ENCODE measurements at regions not wholly inside any gene's neighbourhood (a gene's known extent, or its start where the extent isn't known, plus 50 kb on each side); places are given as distances from the start of the nearest gene placed in this dataset.

- Histone ChIP-seq H3K4me1 (ENCODE audit: control insufficient read depth, insufficient read depth, low read length) (no peaks in the 10 kb centered on the region), H3K27ac (ENCODE audit: low read length) (no peak overlapping the region), H3K27me3 (ENCODE audit: control insufficient read depth, insufficient read depth, low read length) (no peaks in the 10 kb centered on the region), H3K36me3 (ENCODE audit: control insufficient read depth, insufficient read depth, low read length) (no peaks in the 10 kb centered on the region), H3K9me3 (ENCODE audit: control insufficient read depth, insufficient read depth, low read length) (no peaks in the 10 kb centered on the region), H3K4me3 (ENCODE audit: low read length) (no peak overlapping the region)
- WGBS (ENCODE audit: insufficient coverage, insufficient read length), result no CpG with 5 or more reads among the region's 2 CpGs
- DNase-seq (ENCODE audit: low read depth, low spot score), result no peak
Measured at GRCh38 chr4:133452678-133453077, 303.6 kb downstream of the PCDH10 start.

GRCh38 chr4:133450813-133451212 is 301.7 kb downstream of the PCDH10 start:
- DNase-seq (ENCODE audit: low read depth, low spot score), result no peak
- WGBS (ENCODE audit: insufficient coverage, insufficient read length), result no CpG with 5 or more reads among the region's 17 CpGs
- no peak overlapping the region for H3K4me3 ChIP-seq (ENCODE audit: low read length)
- no peak overlapping the region for H3K27ac ChIP-seq (ENCODE audit: low read length)
- H3K36me3 ChIP-seq (ENCODE audit: control insufficient read depth, insufficient read depth, low read length), result no peaks in the 10 kb centered on the region
- H3K9me3 ChIP-seq (ENCODE audit: control insufficient read depth, insufficient read depth, low read length), result no peaks in the 10 kb centered on the region
- no peaks in the 10 kb centered on the region for H3K27me3 ChIP-seq (ENCODE audit: control insufficient read depth, insufficient read depth, low read length)
- no peaks in the 10 kb centered on the region for H3K4me1 ChIP-seq (ENCODE audit: control insufficient read depth, insufficient read depth, low read length)

GRCh38 chr4:133440404-133440803 is 291.3 kb downstream of the PCDH10 start:
- no peak overlapping the region for H3K4me3 ChIP-seq (ENCODE audit: low read length)
- no peak for DNase-seq (ENCODE audit: low read depth, low spot score)
- no peaks in the 10 kb centered on the region for H3K4me1 ChIP-seq (ENCODE audit: control insufficient read depth, insufficient read depth, low read length)
- H3K9me3 ChIP-seq (ENCODE audit: control insufficient read depth, insufficient read depth, low read length), result no peaks in the 10 kb centered on the region
- no peak overlapping the region for H3K27ac ChIP-seq (ENCODE audit: low read length)
- H3K27me3 ChIP-seq (ENCODE audit: control insufficient read depth, insufficient read depth, low read length), result no peaks in the 10 kb centered on the region
- H3K36me3 ChIP-seq (ENCODE audit: control insufficient read depth, insufficient read depth, low read length), result no peaks in the 10 kb centered on the region

GRCh38 chr4:133439830-133440229 is 290.7 kb downstream of the PCDH10 start:
- WGBS (ENCODE audit: insufficient coverage, insufficient read length), result no CpG with 5 or more reads among the region's 2 CpGs
- H3K4me1 ChIP-seq (ENCODE audit: control insufficient read depth, insufficient read depth, low read length), result no peaks in the 10 kb centered on the region
- no peaks in the 10 kb centered on the region for H3K9me3 ChIP-seq (ENCODE audit: control insufficient read depth, insufficient read depth, low read length)
- no peak for DNase-seq (ENCODE audit: low read depth, low spot score)
- H3K36me3 ChIP-seq (ENCODE audit: control insufficient read depth, insufficient read depth, low read length), result no peaks in the 10 kb centered on the region
- no peak overlapping the region for H3K4me3 ChIP-seq (ENCODE audit: low read length)
- H3K27ac ChIP-seq (ENCODE audit: low read length), result no peak overlapping the region
- H3K27me3 ChIP-seq (ENCODE audit: control insufficient read depth, insufficient read depth, low read length), result no peaks in the 10 kb centered on the region

- WGBS (ENCODE audit: insufficient coverage, insufficient read length), result no CpG with 5 or more reads among the region's 4 CpGs
- H3K27ac ChIP-seq (ENCODE audit: low read length), result no peak overlapping the region
- no peak for DNase-seq (ENCODE audit: low read depth, low spot score)
- no peaks in the 10 kb centered on the region for H3K4me1 ChIP-seq (ENCODE audit: control insufficient read depth, insufficient read depth, low read length)
- no peaks in the 10 kb centered on the region for H3K36me3 ChIP-seq (ENCODE audit: control insufficient read depth, insufficient read depth, low read length)
- no peaks in the 10 kb centered on the region for H3K27me3 ChIP-seq (ENCODE audit: control insufficient read depth, insufficient read depth, low read length)
- no peak overlapping the region for H3K4me3 ChIP-seq (ENCODE audit: low read length)
- H3K9me3 ChIP-seq (ENCODE audit: control insufficient read depth, insufficient read depth, low read length), result no peaks in the 10 kb centered on the region
Measured at GRCh38 chr4:133424605-133425004, 275.5 kb downstream of the PCDH10 start.

GRCh38 chr4:133403913-133404312 is 254.8 kb downstream of the PCDH10 start:
- Histone ChIP-seq H3K27me3 (ENCODE audit: control insufficient read depth, insufficient read depth, low read length) (no peaks in the 10 kb centered on the region), H3K36me3 (ENCODE audit: control insufficient read depth, insufficient read depth, low read length) (no peaks in the 10 kb centered on the region), H3K4me3 (ENCODE audit: low read length) (no peak overlapping the region), H3K27ac (ENCODE audit: low read length) (no peak overlapping the region), H3K4me1 (ENCODE audit: control insufficient read depth, insufficient read depth, low read length) (no peaks in the 10 kb centered on the region), H3K9me3 (ENCODE audit: control insufficient read depth, insufficient read depth, low read length) (no peaks in the 10 kb centered on the region)
- no CpG with 5 or more reads among the region's 2 CpGs for WGBS (ENCODE audit: insufficient coverage, insufficient read length)
- no peak for DNase-seq (ENCODE audit: low read depth, low spot score)

- no peak for DNase-seq (ENCODE audit: low read depth, low spot score)
- no peak overlapping the region for H3K27ac ChIP-seq (ENCODE audit: low read length)
- WGBS (ENCODE audit: insufficient coverage, insufficient read length), result 100% methylated on average over 1 of the region's 1 CpG
- no peaks in the 10 kb centered on the region for H3K4me1 ChIP-seq (ENCODE audit: control insufficient read depth, insufficient read depth, low read length)
- H3K36me3 ChIP-seq (ENCODE audit: control insufficient read depth, insufficient read depth, low read length), result no peaks in the 10 kb centered on the region
- no peaks in the 10 kb centered on the region for H3K9me3 ChIP-seq (ENCODE audit: control insufficient read depth, insufficient read depth, low read length)
- no peak overlapping the region for H3K4me3 ChIP-seq (ENCODE audit: low read length)
- no peaks in the 10 kb centered on the region for H3K27me3 ChIP-seq (ENCODE audit: control insufficient read depth, insufficient read depth, low read length)
Measured at GRCh38 chr4:133402616-133403015, 253.5 kb downstream of the PCDH10 start.

- no peaks in the 10 kb centered on the region for H3K27me3 ChIP-seq (ENCODE audit: control insufficient read depth, insufficient read depth, low read length)
- DNase-seq (ENCODE audit: low read depth, low spot score), result no peak
- H3K4me3 ChIP-seq (ENCODE audit: low read length), result no peak overlapping the region
- H3K9me3 ChIP-seq (ENCODE audit: control insufficient read depth, insufficient read depth, low read length), result no peaks in the 10 kb centered on the region
- H3K4me1 ChIP-seq (ENCODE audit: control insufficient read depth, insufficient read depth, low read length), result no peaks in the 10 kb centered on the region
- no peak overlapping the region for H3K27ac ChIP-seq (ENCODE audit: low read length)
- WGBS (ENCODE audit: insufficient coverage, insufficient read length), result no CpG with 5 or more reads among the region's 7 CpGs
- H3K36me3 ChIP-seq (ENCODE audit: control insufficient read depth, insufficient read depth, low read length), result no peaks in the 10 kb centered on the region
Measured at GRCh38 chr4:133394971-133395627, 246.0 kb downstream of the PCDH10 start.

- no CpG with 5 or more reads among the region's 4 CpGs for whole genome bisulfite sequencing (ENCODE audit: insufficient coverage, insufficient read length)
- Histone ChIP-seq H3K4me1 (ENCODE audit: control insufficient read depth, insufficient read depth, low read length) (no peaks in the 10 kb centered on the region), H3K27me3 (ENCODE audit: control insufficient read depth, insufficient read depth, low read length) (no peaks in the 10 kb centered on the region), H3K36me3 (ENCODE audit: control insufficient read depth, insufficient read depth, low read length) (no peaks in the 10 kb centered on the region), H3K27ac (ENCODE audit: low read length) (no peak overlapping the region), H3K4me3 (ENCODE audit: low read length) (no peak overlapping the region), H3K9me3 (ENCODE audit: control insufficient read depth, insufficient read depth, low read length) (no peaks in the 10 kb centered on the region)
- no peak for DNase-seq (ENCODE audit: low read depth, low spot score)
Measured at GRCh38 chr4:133390198-133390855, 241.2 kb downstream of the PCDH10 start.

- WGBS (ENCODE audit: insufficient coverage, insufficient read length), result no CpG with 5 or more reads among the region's 3 CpGs
Measured at GRCh38 chr4:133389029-133389428, 239.9 kb downstream of the PCDH10 start.

More at GRCh38 chr4:133389029-133389428, 239.9 kb downstream of the PCDH10 start:
- DNase-seq (ENCODE audit: low read depth, low spot score), result no peak
- no peaks in the 10 kb centered on the region for H3K27me3 ChIP-seq (ENCODE audit: control insufficient read depth, insufficient read depth, low read length)
- H3K4me3 ChIP-seq (ENCODE audit: low read length), result no peak overlapping the region
- H3K36me3 ChIP-seq (ENCODE audit: control insufficient read depth, insufficient read depth, low read length), result no peaks in the 10 kb centered on the region
- no peak overlapping the region for H3K27ac ChIP-seq (ENCODE audit: low read length)
- no peaks in the 10 kb centered on the region for H3K9me3 ChIP-seq (ENCODE audit: control insufficient read depth, insufficient read depth, low read length)
- no peaks in the 10 kb centered on the region for H3K4me1 ChIP-seq (ENCODE audit: control insufficient read depth, insufficient read depth, low read length)
